ENCODE measurements at regions not wholly inside any gene's neighbourhood (a gene's known extent, or its start where the extent isn't known, plus 50 kb on each side); places are given as distances from the start of the nearest gene placed in this dataset.
"Not testable (repeated sequence)": the region's sequence is repeated elsewhere in the genome, so short reads cannot be mapped to it uniquely, and the experiment has no call there.

DNA sequence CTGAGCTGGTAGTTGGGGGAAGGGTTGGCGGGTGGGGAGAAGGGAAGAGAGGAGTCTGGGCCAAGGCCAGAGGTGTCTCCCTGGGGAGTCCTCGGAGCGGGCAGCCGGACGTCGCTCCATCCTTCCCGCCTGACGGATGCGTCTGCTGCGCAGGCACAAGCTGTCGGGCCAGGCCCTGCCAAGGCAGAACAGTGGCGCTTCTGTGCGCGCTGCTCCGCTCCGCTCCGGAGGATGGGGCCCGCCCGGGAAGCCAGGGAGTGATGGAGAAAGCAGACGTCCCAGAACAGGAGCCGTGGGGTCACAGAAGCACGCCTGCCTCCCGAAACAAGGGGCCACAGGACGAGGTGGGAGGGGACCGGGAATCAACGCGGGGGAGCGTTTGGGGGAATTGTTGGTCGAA, 52.6 kb downstream of the HOXC4 start:
- not testable (repeated sequence) for TF ChIP-seq POLR2AphosphoS5 (IDR thresholded peaks at IDR 0.05; ENCODE audit: insufficient read depth, low read depth, low read length); EZH2 (IDR thresholded peaks at IDR 0.05; ENCODE audit: borderline replicate concordance, low read depth, low read length, severe bottlenecking)
- TF ChIP-seq, protein P1, sequence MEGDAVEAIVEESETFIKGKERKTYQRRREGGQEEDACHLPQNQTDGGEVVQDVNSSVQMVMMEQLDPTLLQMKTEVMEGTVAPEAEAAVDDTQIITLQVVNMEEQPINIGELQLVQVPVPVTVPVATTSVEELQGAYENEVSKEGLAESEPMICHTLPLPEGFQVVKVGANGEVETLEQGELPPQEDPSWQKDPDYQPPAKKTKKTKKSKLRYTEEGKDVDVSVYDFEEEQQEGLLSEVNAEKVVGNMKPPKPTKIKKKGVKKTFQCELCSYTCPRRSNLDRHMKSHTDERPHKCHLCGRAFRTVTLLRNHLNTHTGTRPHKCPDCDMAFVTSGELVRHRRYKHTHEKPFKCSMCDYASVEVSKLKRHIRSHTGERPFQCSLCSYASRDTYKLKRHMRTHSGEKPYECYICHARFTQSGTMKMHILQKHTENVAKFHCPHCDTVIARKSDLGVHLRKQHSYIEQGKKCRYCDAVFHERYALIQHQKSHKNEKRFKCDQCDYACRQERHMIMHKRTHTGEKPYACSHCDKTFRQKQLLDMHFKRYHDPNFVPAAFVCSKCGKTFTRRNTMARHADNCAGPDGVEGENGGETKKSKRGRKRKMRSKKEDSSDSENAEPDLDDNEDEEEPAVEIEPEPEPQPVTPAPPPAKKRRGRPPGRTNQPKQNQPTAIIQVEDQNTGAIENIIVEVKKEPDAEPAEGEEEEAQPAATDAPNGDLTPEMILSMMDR (IDR thresholded peaks at IDR 0.05; ENCODE audit: extremely low read depth in 1 of 2, insufficient read depth in 1 of 2, low read depth in 1 of 2, low read length in 2 of 2): not testable (repeated sequence)

Measured in endothelial cell of umbilical vein (primary cell).